Testis (tissue), 2 donors: ENCODE measurements at regions not wholly inside any gene's neighbourhood (a gene's known extent, or its start where the extent isn't known, plus 50 kb on each side); places are given as distances from the start of the nearest gene placed in this dataset.

Experiments
- CTCF ChIP-seq, 3 experiments: fragments of 450-650 bp in 2 of 3; fragments of 200-600 bp in 1 of 3; sonication (generic) in 1 of 3; IDR thresholded peaks; one replicate each; pipeline ENCODE4 v1.5.1; 2016 to 2019; ENCODE audit warnings: antibody characterized with exemption in 3 of 3, mild to moderate bottlenecking in 2 of 3, moderate library complexity in 1 of 3
- POLR2A ChIP-seq: fragments of 450-650 bp; IDR thresholded peaks from one replicate; pipeline ENCODE4 v1.6.1; 2017; ENCODE audit warnings: antibody characterized with exemption, mild to moderate bottlenecking, moderate library complexity

- TF ChIP-seq POLR2A (no peak), CTCF (IDR thresholded peaks at IDR 0.05) (no peak)
These were observed 240.5 kb upstream of the PRSS16 start for GRCh38 chr6:27007020-27007419.
